ENCODE measurements at regions not wholly inside any gene's neighbourhood (a gene's known extent, or its start where the extent isn't known, plus 50 kb on each side); places are given as distances from the start of the nearest gene placed in this dataset.

GRCh38 chr16:5557448-5557847 lies 459.9 kb upstream of the EEF2KMT start:
- DNase-seq (ENCODE audit: low spot score): no peak

- DNase-seq (ENCODE audit: low spot score): no peak
Measured at GRCh38 chr16:5556158-5556810, 458.7 kb upstream of the EEF2KMT start.

- DNase-seq (ENCODE audit: low spot score): no peak
Measured at GRCh38 chr16:5551909-5552308, 454.3 kb upstream of the EEF2KMT start.

- DNase-seq (ENCODE audit: low spot score): no peak
Measured at GRCh38 chr16:5549802-5550201, 452.2 kb upstream of the EEF2KMT start.

GRCh38 chr16:5541356-5541755 lies 443.8 kb upstream of the EEF2KMT start:
- no peak for DNase-seq (ENCODE audit: low spot score)

- DNase-seq (ENCODE audit: low spot score): no peak
Measured at GRCh38 chr16:5537347-5537746, 439.8 kb upstream of the EEF2KMT start.

- DNase-seq (ENCODE audit: low spot score): no peak
Measured at GRCh38 chr16:5533321-5533888, 435.8 kb upstream of the EEF2KMT start.

GRCh38 chr16:5527817-5528216 lies 430.2 kb upstream of the EEF2KMT start:
- DNase-seq (ENCODE audit: low spot score): no peak

- DNase-seq (ENCODE audit: low spot score): no peak
Measured at GRCh38 chr16:5526826-5527225, 429.2 kb upstream of the EEF2KMT start.

- DNase-seq (ENCODE audit: low spot score): no peak
Measured at GRCh38 chr16:5523829-5524228, 426.2 kb upstream of the EEF2KMT start.

- DNase-seq (ENCODE audit: low spot score): no peak
Measured at GRCh38 chr16:5516115-5516514, 418.5 kb upstream of the EEF2KMT start.

- DNase-seq (ENCODE audit: low spot score): no peak
Measured at GRCh38 chr16:5512014-5512413, 414.4 kb upstream of the EEF2KMT start.

- DNase-seq (ENCODE audit: low spot score): no peak
Measured at GRCh38 chr16:5510819-5511370, 413.3 kb upstream of the EEF2KMT start.

GRCh38 chr16:5509794-5510193 lies 412.2 kb upstream of the EEF2KMT start:
- DNase-seq (ENCODE audit: low spot score): no peak

GRCh38 chr16:5509336-5509735 lies 411.7 kb upstream of the EEF2KMT start:
- DNase-seq (ENCODE audit: low spot score): no peak

- DNase-seq (ENCODE audit: low spot score): no peak
Measured at GRCh38 chr16:5508371-5508770, 410.8 kb upstream of the EEF2KMT start.

GRCh38 chr16:5506021-5506420 lies 408.4 kb upstream of the EEF2KMT start:
- no peak for DNase-seq (ENCODE audit: low spot score)

- DNase-seq (ENCODE audit: low spot score): no peak
Measured at GRCh38 chr16:5505091-5505887, 407.7 kb upstream of the EEF2KMT start.

- no peak for DNase-seq (ENCODE audit: low spot score)
Measured at GRCh38 chr16:5504064-5504781, 406.6 kb upstream of the EEF2KMT start.

- DNase-seq (ENCODE audit: low spot score): no peak
Measured at GRCh38 chr16:5502944-5503343, 405.3 kb upstream of the EEF2KMT start.

- DNase-seq (ENCODE audit: low spot score): peak; percentile 30
Measured at GRCh38 chr16:5502467-5502869, 404.9 kb upstream of the EEF2KMT start.

GRCh38 chr16:5500526-5500925 lies 402.9 kb upstream of the EEF2KMT start:
- DNase-seq (ENCODE audit: low spot score): no peak

Measured in HT-29 (cell line).